ENCODE measurements at regions not wholly inside any gene's neighbourhood (a gene's known extent, or its start where the extent isn't known, plus 50 kb on each side); places are given as distances from the start of the nearest gene placed in this dataset.

- TF ChIP-seq, protein P1, sequence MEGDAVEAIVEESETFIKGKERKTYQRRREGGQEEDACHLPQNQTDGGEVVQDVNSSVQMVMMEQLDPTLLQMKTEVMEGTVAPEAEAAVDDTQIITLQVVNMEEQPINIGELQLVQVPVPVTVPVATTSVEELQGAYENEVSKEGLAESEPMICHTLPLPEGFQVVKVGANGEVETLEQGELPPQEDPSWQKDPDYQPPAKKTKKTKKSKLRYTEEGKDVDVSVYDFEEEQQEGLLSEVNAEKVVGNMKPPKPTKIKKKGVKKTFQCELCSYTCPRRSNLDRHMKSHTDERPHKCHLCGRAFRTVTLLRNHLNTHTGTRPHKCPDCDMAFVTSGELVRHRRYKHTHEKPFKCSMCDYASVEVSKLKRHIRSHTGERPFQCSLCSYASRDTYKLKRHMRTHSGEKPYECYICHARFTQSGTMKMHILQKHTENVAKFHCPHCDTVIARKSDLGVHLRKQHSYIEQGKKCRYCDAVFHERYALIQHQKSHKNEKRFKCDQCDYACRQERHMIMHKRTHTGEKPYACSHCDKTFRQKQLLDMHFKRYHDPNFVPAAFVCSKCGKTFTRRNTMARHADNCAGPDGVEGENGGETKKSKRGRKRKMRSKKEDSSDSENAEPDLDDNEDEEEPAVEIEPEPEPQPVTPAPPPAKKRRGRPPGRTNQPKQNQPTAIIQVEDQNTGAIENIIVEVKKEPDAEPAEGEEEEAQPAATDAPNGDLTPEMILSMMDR (IDR thresholded peaks at IDR 0.05; ENCODE audit: low read depth, low read length, missing input control) = no peak
- TF ChIP-seq TAF1 (conservative IDR thresholded peaks at IDR 0.05) (no peak), HNF4A (conservative IDR thresholded peaks at IDR 0.05) (no peak)
Measured at GRCh38 chr10:4685491-4685890, 140.5 kb upstream of the AKR1E2 start (continued).

GRCh38 chr10:4684434-4684833 is 141.6 kb upstream of the AKR1E2 start:
- Histone ChIP-seq H3K27ac (ENCODE audit: low read depth in 1 of 2, low read length in 2 of 2) (no peak overlapping the region), H3K4me3 (ENCODE audit: low read depth in 1 of 3, low read length in 3 of 3) (no peak overlapping the region), H3K27me3 (ENCODE audit: control insufficient read depth in 4 of 4, insufficient read depth in 4 of 4, low read length in 3 of 4) (peaks cover 0 to 7% (median 0%) of the 10 kb centered on the region in 4 donors), H3K36me3 (ENCODE audit: control insufficient read depth in 4 of 4, insufficient read depth in 3 of 4, low read depth in 1 of 4, low read length in 3 of 4) (no peaks in the 10 kb centered on the region), H3K4me1 (ENCODE audit: control insufficient read depth in 4 of 4, insufficient read depth in 4 of 4, low read length in 3 of 4) (no peaks in the 10 kb centered on the region), H3K9me3 (ENCODE audit: control insufficient read depth in 4 of 4, low read length in 3 of 4) (no peaks in the 10 kb centered on the region), H3K9ac (ENCODE audit: low read depth in 1 of 2, low read length in 2 of 2) (no peak overlapping the region)
- DNase-seq (ENCODE audit: low spot score) = no peak
- no peak for TF ChIP-seq RXRA (IDR thresholded peaks at IDR 0.05)
- TF ChIP-seq HNF4A (conservative IDR thresholded peaks at IDR 0.05) = no peak
- TF ChIP-seq YY1 (IDR thresholded peaks at IDR 0.05) = no peak
- no peak for TF ChIP-seq FOXA2 (IDR thresholded peaks at IDR 0.05)
- no peak for TF ChIP-seq NR2F2 (IDR thresholded peaks at IDR 0.05)
- TF ChIP-seq, protein P2, sequence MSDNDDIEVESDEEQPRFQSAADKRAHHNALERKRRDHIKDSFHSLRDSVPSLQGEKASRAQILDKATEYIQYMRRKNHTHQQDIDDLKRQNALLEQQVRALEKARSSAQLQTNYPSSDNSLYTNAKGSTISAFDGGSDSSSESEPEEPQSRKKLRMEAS (IDR thresholded peaks at IDR 0.05) = no peak
- TF ChIP-seq REST (IDR thresholded peaks at IDR 0.05) = no peak
- no peak for TF ChIP-seq ZBTB33 (IDR thresholded peaks at IDR 0.05)
- TF ChIP-seq, protein P3, sequence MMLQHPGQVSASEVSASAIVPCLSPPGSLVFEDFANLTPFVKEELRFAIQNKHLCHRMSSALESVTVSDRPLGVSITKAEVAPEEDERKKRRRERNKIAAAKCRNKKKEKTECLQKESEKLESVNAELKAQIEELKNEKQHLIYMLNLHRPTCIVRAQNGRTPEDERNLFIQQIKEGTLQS (IDR thresholded peaks at IDR 0.05) = no peak
- no peak for TF ChIP-seq RAD21 (IDR thresholded peaks at IDR 0.05)
- TF ChIP-seq GABPA (IDR thresholded peaks at IDR 0.05 in 1 of 2, conservative IDR thresholded peaks at IDR 0.05 in 1 of 2) = no peak
- TF ChIP-seq JUND (IDR thresholded peaks at IDR 0.05) = no peak
- TF ChIP-seq TAF1 (conservative IDR thresholded peaks at IDR 0.05) = no peak

Data from liver (tissue), 7 donors.